MM.1S (cell line): ENCODE measurements at regions not wholly inside any gene's neighbourhood (a gene's known extent, or its start where the extent isn't known, plus 50 kb on each side); places are given as distances from the start of the nearest gene placed in this dataset.

Source experiments
- DNase-seq: peaks from one replicate; pipeline ENCODE4 v3.0.0-alpha.2; 2015
- H2AFZ ChIP-seq: fragments of 300-600 bp; sonication (generic); 2 replicates; pipeline ENCODE4 v1.6.0; 2016; ENCODE audit warnings: antibody characterized with exemption, low read length
- H3F3A ChIP-seq: fragments of 300-600 bp; sonication (generic); 2 replicates; pipeline ENCODE4 v1.6.1; 2016; ENCODE audit warnings: mild to moderate bottlenecking, antibody characterized with exemption, low read length, moderate library complexity, mixed read lengths; ENCODE audit not compliant: insufficient read depth
- H3K27ac ChIP-seq: fragments of 300-600 bp; sonication (generic); 2 replicates; pipeline ENCODE4 v1.5.1; 2016; ENCODE audit warnings: mild to moderate bottlenecking, low read length
- H3K27me3 ChIP-seq: fragments of 300-600 bp; sonication (generic); replicated peaks from 2 replicates; pipeline ENCODE4 v1.6.0; 2016; ENCODE audit warnings: low read length; ENCODE audit not compliant: insufficient read depth
- H3K36me3 ChIP-seq: fragments of 300-600 bp; sonication (generic); replicated peaks from 2 replicates; pipeline ENCODE4 v1.6.1; 2016; ENCODE audit warnings: mild to moderate bottlenecking, low read length, mixed read lengths; ENCODE audit not compliant: insufficient read depth
- H3K4me1 ChIP-seq: fragments of 300-600 bp; sonication (generic); 2 replicates; pipeline ENCODE4 v1.6.1; 2016; ENCODE audit warnings: low read length, mixed read lengths
- H3K4me2 ChIP-seq: fragments of 300-600 bp; sonication (generic); 2 replicates; pipeline ENCODE4 v1.6.0; 2016; ENCODE audit warnings: low read depth, low read length
- H3K4me3 ChIP-seq: fragments of 300-600 bp; sonication (generic); 2 replicates; pipeline ENCODE4 v1.5.1; 2016; ENCODE audit warnings: low read length, mixed read lengths
- H3K79me2 ChIP-seq: fragments of 300-600 bp; sonication (generic); 2 replicates; pipeline ENCODE4 v1.6.1; 2016; ENCODE audit warnings: mixed run types, low read length, mixed read lengths
- H3K9ac ChIP-seq: fragments of 300-600 bp; sonication (generic); 2 replicates; pipeline ENCODE4 v1.6.1; 2016; ENCODE audit warnings: low read length, mixed read lengths
- H3K9me2 ChIP-seq: fragments of 300-600 bp; sonication (generic); replicated peaks from 2 replicates; pipeline ENCODE4 v1.6.1; 2016; ENCODE audit warnings: mild to moderate bottlenecking, low read length, mixed read lengths; ENCODE audit not compliant: insufficient read depth
- H3K9me3 ChIP-seq: fragments of 300-600 bp; sonication (generic); replicated peaks from 2 replicates; pipeline ENCODE4 v1.6.1; 2016; ENCODE audit warnings: mild to moderate bottlenecking, low read length, mixed read lengths; ENCODE audit not compliant: insufficient read depth
- H4K20me1 ChIP-seq: fragments of 300-600 bp; sonication (generic); 2 replicates; pipeline ENCODE4 v1.6.1; 2016; ENCODE audit warnings: mild to moderate bottlenecking, low read length, moderate library complexity, mixed read lengths; ENCODE audit not compliant: insufficient read depth
- CTCF ChIP-seq: fragments of 300-600 bp; sonication (generic); IDR thresholded peaks from 2 replicates; pipeline ENCODE4 v1.5.1; 2016; ENCODE audit warnings: antibody characterized with exemption, low read length, mixed read lengths
- EZH2 ChIP-seq: fragments of 300-600 bp; sonication (generic); optimal IDR thresholded peaks from 2 replicates; pipeline ENCODE3; 2017; ENCODE audit warnings: low read depth, mild to moderate bottlenecking, antibody characterized with exemption, low read length, mixed read lengths
- EZH2phosphoT487 ChIP-seq: fragments of 300-600 bp; sonication (generic); IDR thresholded peaks from 2 replicates; pipeline ENCODE4 v1.6.1; 2018; ENCODE audit warnings: antibody characterized with exemption, low read length

GRCh38 chr2:23073671-23074070 is 311.3 kb upstream of the KLHL29 start:
- Histone ChIP-seq H3K36me3 (no peaks in the 10 kb centered on the region), H3K9ac (no peak overlapping the region), H3K9me3 (no peaks in the 10 kb centered on the region), H3K79me2 (no peaks in the 10 kb centered on the region), H3K9me2 (no peaks in the 10 kb centered on the region), H3K4me2 (no peak overlapping the region), H4K20me1 (no peaks in the 10 kb centered on the region), H3K27ac (no peak overlapping the region), H2AFZ (no peak overlapping the region), H3K4me1 (no peaks in the 10 kb centered on the region), H3K27me3 (no peaks in the 10 kb centered on the region), H3K4me3 (no peak overlapping the region), H3F3A (no peaks in the 10 kb centered on the region)
- TF ChIP-seq EZH2phosphoT487 (no peak), CTCF (no peak), EZH2 (no peak)
- no peak for DNase-seq

GRCh38 chr2:23077596-23077995 is 307.4 kb upstream of the KLHL29 start:
- Histone ChIP-seq H4K20me1 (no peaks in the 10 kb centered on the region), H3K4me3 (no peak overlapping the region), H3K9ac (no peak overlapping the region), H3K36me3 (no peaks in the 10 kb centered on the region), H3K27ac (no peak overlapping the region), H3K79me2 (no peaks in the 10 kb centered on the region), H2AFZ (no peak overlapping the region), H3F3A (no peaks in the 10 kb centered on the region), H3K9me2 (no peaks in the 10 kb centered on the region), H3K9me3 (no peaks in the 10 kb centered on the region), H3K4me1 (no peaks in the 10 kb centered on the region), H3K4me2 (no peak overlapping the region), H3K27me3 (no peaks in the 10 kb centered on the region)
- no peak for TF ChIP-seq CTCF
- DNase-seq, result no peak

GRCh38 chr2:23078784-23079434 is 306.1 kb upstream of the KLHL29 start:
- H3K4me2 ChIP-seq, result no peak overlapping the region
- H3K36me3 ChIP-seq, result no peaks in the 10 kb centered on the region
- H3K4me1 ChIP-seq, result no peaks in the 10 kb centered on the region
- H3K27ac ChIP-seq, result no peak overlapping the region
- no peak for DNase-seq
- no peak overlapping the region for H2AFZ ChIP-seq
- no peak overlapping the region for H3K4me3 ChIP-seq
- H3K9me3 ChIP-seq, result no peaks in the 10 kb centered on the region
- TF ChIP-seq EZH2phosphoT487 (no peak), CTCF (no peak), EZH2 (no peak)
- H3K9ac ChIP-seq, result no peak overlapping the region
- no peaks in the 10 kb centered on the region for H3F3A ChIP-seq
- H4K20me1 ChIP-seq, result no peaks in the 10 kb centered on the region
- H3K27me3 ChIP-seq, result no peaks in the 10 kb centered on the region
- H3K79me2 ChIP-seq, result no peaks in the 10 kb centered on the region
- no peaks in the 10 kb centered on the region for H3K9me2 ChIP-seq
